Mesendoderm (in vitro differentiated cells): ENCODE measurements at regions not wholly inside any gene's neighbourhood (a gene's known extent, or its start where the extent isn't known, plus 50 kb on each side); places are given as distances from the start of the nearest gene placed in this dataset.

Experiments
- DNase-seq: peaks from one replicate; pipeline ENCODE4 v3.0.0; 2013
- H2AK5ac ChIP-seq: 2 replicates; pipeline ENCODE4 v1.6.1; 2013; ENCODE audit warnings: low read length, inconsistent platforms
- H2BK120ac ChIP-seq: 2 replicates; pipeline ENCODE4 v1.6.1; 2013; ENCODE audit warnings: low read depth, mild to moderate bottlenecking, low read length, moderate library complexity, mixed read lengths
- H2BK15ac ChIP-seq: replicated peaks from 2 replicates; pipeline ENCODE4 v1.6.1; 2013; ENCODE audit warnings: low read depth, mild to moderate bottlenecking, moderate library complexity
- H2BK5ac ChIP-seq: 2 replicates; pipeline ENCODE4 v1.6.1; 2013; ENCODE audit warnings: low read length, inconsistent platforms
- H3K18ac ChIP-seq: 2 replicates; pipeline ENCODE4 v1.6.1; 2013; ENCODE audit warnings: mild to moderate bottlenecking, low read length, mixed read lengths
- H3K23ac ChIP-seq: one replicate; pipeline ENCODE4 v1.6.1; 2013; ENCODE audit warnings: low read length
- H3K27ac ChIP-seq: 2 replicates; pipeline ENCODE4 v1.5.1; 2013; ENCODE audit warnings: low read depth, mild to moderate bottlenecking, inconsistent platforms, low read length, moderate library complexity
- H3K27me3 ChIP-seq: 2 replicates; pipeline ENCODE4 v1.6.1; 2013; ENCODE audit warnings: low read length, control low read depth, mild to moderate bottlenecking, inconsistent platforms; ENCODE audit not compliant: insufficient read depth, poor library complexity
- H3K36me3 ChIP-seq: 2 replicates; pipeline ENCODE4 v1.6.1; 2013; ENCODE audit warnings: low read length, inconsistent platforms; ENCODE audit not compliant: control insufficient read depth, insufficient read depth
- H3K4ac ChIP-seq: one replicate; pipeline ENCODE4 v1.6.1; 2013; ENCODE audit warnings: low read depth, mild to moderate bottlenecking, low read length, moderate library complexity
- H3K4me1 ChIP-seq: 2 replicates; pipeline ENCODE4 v1.6.1; 2013; ENCODE audit warnings: low read depth, low read length, inconsistent platforms; ENCODE audit not compliant: control insufficient read depth
- H3K4me2 ChIP-seq: 2 replicates; pipeline ENCODE4 v1.6.1; 2013; ENCODE audit warnings: low read length
- H3K4me3 ChIP-seq: 2 replicates; pipeline ENCODE4 v1.5.1; 2013; ENCODE audit warnings: mild to moderate bottlenecking, low read length
- H3K56ac ChIP-seq: one replicate; pipeline ENCODE4 v1.6.1; 2013; ENCODE audit warnings: low read length
- H3K79me1 ChIP-seq: 2 replicates; pipeline ENCODE4 v1.6.1; 2013; ENCODE audit warnings: low read length, inconsistent platforms
- H3K79me2 ChIP-seq: 2 replicates; pipeline ENCODE4 v1.6.1; 2013; ENCODE audit warnings: mild to moderate bottlenecking, low read length; ENCODE audit not compliant: control insufficient read depth, insufficient read depth
- H3K9ac ChIP-seq: 2 replicates; pipeline ENCODE4 v1.6.1; 2013; ENCODE audit warnings: low read length, inconsistent platforms
- H4K5ac ChIP-seq: one replicate; pipeline ENCODE4 v1.6.1; 2013; ENCODE audit warnings: low read length
- H4K8ac ChIP-seq: one replicate; pipeline ENCODE4 v1.6.1; 2013; ENCODE audit warnings: low read depth, mild to moderate bottlenecking, control low read depth, low read length, moderate library complexity
- WGBS: extraction: QIAGEN DNeasy Blood & Tissue Kit; methylation state at CpG from one replicate; pipeline ENCODE4 v1.1.7; 2013; ENCODE audit warnings: low lambda C conversion rate, missing lambda C conversion rate; ENCODE audit not compliant: insufficient coverage; ENCODE audit errors: extremely low coverage; 5-methylcytosine and 5-hydroxymethylcytosine counted together

DNA sequence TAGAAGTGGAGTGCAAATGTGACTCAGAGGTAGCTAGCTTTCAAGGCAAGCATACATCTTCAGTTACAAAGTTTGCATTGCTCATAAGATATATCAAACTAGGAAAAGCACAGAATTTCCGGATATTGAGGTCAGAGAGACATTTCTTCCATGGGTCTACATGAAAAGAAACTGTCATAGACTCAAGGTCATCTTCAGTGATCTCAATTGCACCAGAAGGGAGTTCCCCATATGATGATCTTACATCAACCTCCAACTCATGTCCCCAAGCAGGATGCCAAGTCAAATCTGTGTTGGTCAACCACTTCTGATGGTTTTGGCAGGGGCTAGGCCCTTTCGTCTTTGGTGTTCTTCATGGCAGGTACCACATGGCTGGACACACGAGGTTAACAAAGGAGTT lies 459.9 kb upstream of the MAF start:
- WGBS: no CpG with 5 or more reads among the region's 3 CpGs
- Histone ChIP-seq H3K36me3 (no peaks in the 10 kb centered on the region), H3K4me2 (no peak overlapping the region), H2AK5ac (no peak overlapping the region), H3K4ac (no peak overlapping the region), H2BK120ac (no peak overlapping the region), H3K27ac (no peak overlapping the region), H3K79me2 (no peaks in the 10 kb centered on the region), H3K4me1 (peaks cover 2% of the 10 kb centered on the region), H3K18ac (no peak overlapping the region), H3K79me1 (no peaks in the 10 kb centered on the region), H3K4me3 (no peak overlapping the region), H3K56ac (no peak overlapping the region), H2BK5ac (no peak overlapping the region), H4K5ac (no peak overlapping the region), H3K27me3 (no peaks in the 10 kb centered on the region), H3K23ac (no peak overlapping the region), H4K8ac (no peak overlapping the region), H2BK15ac (no peak overlapping the region), H3K9ac (no peak overlapping the region)
- DNase-seq: no peak

DNA sequence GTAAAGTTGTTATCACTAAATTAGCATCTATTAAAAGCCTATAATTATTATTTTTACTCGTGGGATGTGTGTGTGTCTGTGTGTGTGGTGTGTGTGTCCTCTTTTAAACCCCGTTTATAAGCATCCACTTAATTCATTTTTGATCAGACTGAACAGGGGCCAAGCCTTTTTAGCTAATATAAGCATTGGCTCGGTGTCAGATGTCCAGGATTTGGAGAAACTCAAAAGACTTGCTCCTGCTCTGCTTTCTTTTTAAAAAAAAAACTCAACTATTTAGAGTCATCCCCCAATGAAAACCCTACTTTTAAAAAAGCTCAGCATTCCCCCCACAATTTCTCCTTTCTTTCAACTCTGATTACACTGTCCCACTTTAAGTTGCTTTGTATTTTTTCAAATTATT lies 459.3 kb upstream of the MAF start:
- Histone ChIP-seq H3K56ac (no peak overlapping the region), H2BK5ac (no peak overlapping the region), H3K4me3 (no peak overlapping the region), H3K79me1 (no peaks in the 10 kb centered on the region), H3K9ac (no peak overlapping the region), H3K36me3 (no peaks in the 10 kb centered on the region), H2BK15ac (no peak overlapping the region), H3K4me1 (peaks cover 2% of the 10 kb centered on the region), H3K27me3 (no peaks in the 10 kb centered on the region), H3K4me2 (no peak overlapping the region), H2AK5ac (no peak overlapping the region), H4K8ac (no peak overlapping the region), H3K4ac (no peak overlapping the region), H3K18ac (no peak overlapping the region), H4K5ac (no peak overlapping the region), H3K27ac (no peak overlapping the region), H2BK120ac (no peak overlapping the region), H3K79me2 (no peaks in the 10 kb centered on the region), H3K23ac (no peak overlapping the region)
- DNase-seq: no peak
- WGBS: no CpG with 5 or more reads among the region's 3 CpGs

DNA sequence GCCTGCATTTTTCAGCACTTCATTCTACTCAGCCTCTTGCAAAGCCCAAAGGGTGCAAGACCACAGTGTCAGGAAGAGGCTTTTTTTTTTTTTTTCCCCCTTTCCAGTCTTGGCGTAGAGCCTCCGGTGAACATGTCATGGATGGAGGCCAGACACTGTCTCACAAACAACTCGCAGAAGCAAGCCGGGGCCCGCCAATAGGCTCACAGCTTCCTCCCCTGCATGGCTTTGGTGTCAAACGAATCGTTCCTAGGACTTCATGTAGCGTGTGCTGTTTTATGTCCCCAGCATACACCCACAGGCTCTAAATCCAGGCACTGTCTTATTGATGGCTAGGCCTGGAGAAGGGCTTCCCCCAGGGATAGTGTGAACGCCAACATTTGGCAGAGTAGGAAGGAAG lies 457.7 kb upstream of the MAF start:
- no peak overlapping the region for H3K4ac ChIP-seq
- peaks cover 2% of the 10 kb centered on the region for H3K4me1 ChIP-seq
- DNase-seq: no peak
- H3K4me3 ChIP-seq: no peak overlapping the region
- no peaks in the 10 kb centered on the region for H3K27me3 ChIP-seq
- H2BK120ac ChIP-seq: no peak overlapping the region
- H3K18ac ChIP-seq: no peak overlapping the region
- H4K8ac ChIP-seq: no peak overlapping the region
- no peaks in the 10 kb centered on the region for H3K79me1 ChIP-seq
- no peaks in the 10 kb centered on the region for H3K79me2 ChIP-seq
- WGBS: no CpG with 5 or more reads among the region's 9 CpGs
- no peak overlapping the region for H3K23ac ChIP-seq
- H3K4me2 ChIP-seq: no peak overlapping the region
- no peak overlapping the region for H2BK15ac ChIP-seq
- no peak overlapping the region for H3K27ac ChIP-seq
- no peak overlapping the region for H2AK5ac ChIP-seq
- H3K9ac ChIP-seq: no peak overlapping the region
- no peaks in the 10 kb centered on the region for H3K36me3 ChIP-seq
- H3K56ac ChIP-seq: no peak overlapping the region
- no peak overlapping the region for H4K5ac ChIP-seq
- no peak overlapping the region for H2BK5ac ChIP-seq

DNA sequence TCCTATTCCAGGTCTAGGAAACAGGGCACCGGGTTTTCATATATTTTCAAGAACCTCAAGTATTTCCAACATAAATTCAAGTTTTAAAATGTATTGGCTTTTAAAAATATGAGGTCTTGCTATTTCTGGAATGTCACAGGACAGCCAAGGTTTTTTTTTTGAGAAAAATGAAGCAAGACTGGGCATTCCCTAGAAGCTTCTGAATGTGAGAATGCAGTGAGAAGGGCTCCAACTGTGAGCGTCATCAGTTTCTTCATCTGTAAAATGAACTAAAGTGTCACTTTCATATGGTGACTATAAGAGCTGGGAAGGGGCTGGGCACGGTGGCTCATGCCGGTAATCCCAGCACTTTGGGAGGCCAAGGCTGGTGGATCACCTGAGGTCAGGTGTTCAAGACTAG lies 455.8 kb upstream of the MAF start:
- Histone ChIP-seq H3K9ac (no peak overlapping the region), H2BK120ac (no peak overlapping the region), H3K27ac (no peak overlapping the region), H4K5ac (no peak overlapping the region), H3K18ac (no peak overlapping the region), H3K4me1 (no peaks in the 10 kb centered on the region), H3K79me1 (no peaks in the 10 kb centered on the region), H2AK5ac (no peak overlapping the region), H3K36me3 (no peaks in the 10 kb centered on the region), H4K8ac (no peak overlapping the region), H2BK15ac (no peak overlapping the region), H2BK5ac (no peak overlapping the region), H3K79me2 (no peaks in the 10 kb centered on the region), H3K4me2 (no peak overlapping the region), H3K23ac (no peak overlapping the region), H3K4ac (no peak overlapping the region), H3K56ac (no peak overlapping the region), H3K27me3 (no peaks in the 10 kb centered on the region), H3K4me3 (no peak overlapping the region)
- WGBS: no CpG with 5 or more reads among the region's 4 CpGs
- peak; percentile 11 for DNase-seq

DNA sequence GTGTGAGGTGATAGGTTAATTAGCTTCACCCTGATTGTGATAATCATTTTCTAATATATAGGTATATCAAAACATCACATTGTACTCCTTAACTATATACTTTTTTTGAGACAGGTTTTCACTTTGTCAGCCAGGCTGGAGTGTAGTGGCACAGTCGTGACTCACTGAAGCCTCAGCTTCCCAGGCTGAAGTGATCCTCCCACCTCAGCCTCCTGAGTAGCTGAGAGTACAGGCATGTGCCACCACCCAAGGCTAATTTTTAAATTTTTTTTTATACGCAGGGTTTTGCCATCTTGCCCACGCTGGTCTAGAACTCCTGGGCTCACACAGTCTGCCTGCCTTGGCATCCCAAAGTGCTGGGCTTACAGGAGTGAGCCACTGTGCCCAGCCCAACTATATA lies 455.3 kb upstream of the MAF start:
- H3K4me3 ChIP-seq: no peak overlapping the region
- H3K36me3 ChIP-seq: no peaks in the 10 kb centered on the region
- no peak overlapping the region for H3K4me2 ChIP-seq
- H4K5ac ChIP-seq: no peak overlapping the region
- H4K8ac ChIP-seq: no peak overlapping the region
- no peak overlapping the region for H2AK5ac ChIP-seq
- no peak overlapping the region for H3K23ac ChIP-seq
- H3K9ac ChIP-seq: no peak overlapping the region
- no peak for DNase-seq
- H2BK15ac ChIP-seq: no peak overlapping the region
- no peaks in the 10 kb centered on the region for H3K27me3 ChIP-seq
- no peak overlapping the region for H3K18ac ChIP-seq
- H3K56ac ChIP-seq: no peak overlapping the region
- H3K27ac ChIP-seq: no peak overlapping the region
- no peak overlapping the region for H2BK5ac ChIP-seq
- H3K4me1 ChIP-seq: no peaks in the 10 kb centered on the region
- H3K79me1 ChIP-seq: no peaks in the 10 kb centered on the region
- peak overlapping the region; percentile 40 for H2BK120ac ChIP-seq
- H3K79me2 ChIP-seq: no peaks in the 10 kb centered on the region
- WGBS: no CpG with 5 or more reads among the region's 3 CpGs
- no peak overlapping the region for H3K4ac ChIP-seq

DNA sequence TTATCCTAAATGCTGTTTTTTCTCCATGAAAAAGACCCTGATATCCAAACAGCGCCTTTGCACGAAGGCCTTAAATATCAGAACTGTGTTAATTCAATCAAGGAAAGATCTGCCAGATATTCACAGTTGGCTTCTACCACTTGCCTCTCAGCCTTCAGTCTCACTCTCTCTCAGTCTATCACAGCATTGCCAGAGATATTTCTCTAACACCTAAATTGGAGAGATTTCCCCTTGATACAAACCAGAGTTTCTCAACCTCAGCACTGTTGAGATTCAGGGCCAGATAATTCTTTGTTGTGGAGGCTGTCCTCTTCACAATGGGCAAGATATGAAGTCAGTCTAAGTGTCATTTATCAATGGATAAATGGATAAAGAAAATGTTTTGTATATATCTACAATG lies 454.1 kb upstream of the MAF start:
- Histone ChIP-seq H3K56ac (no peak overlapping the region), H3K23ac (no peak overlapping the region), H4K5ac (no peak overlapping the region), H2AK5ac (no peak overlapping the region), H2BK120ac (no peak overlapping the region), H3K79me1 (no peaks in the 10 kb centered on the region), H2BK5ac (no peak overlapping the region), H2BK15ac (no peak overlapping the region), H3K27ac (no peak overlapping the region), H3K4me1 (no peaks in the 10 kb centered on the region), H3K79me2 (no peaks in the 10 kb centered on the region), H3K18ac (no peak overlapping the region), H3K36me3 (no peaks in the 10 kb centered on the region), H3K27me3 (no peaks in the 10 kb centered on the region), H3K9ac (no peak overlapping the region), H3K4me2 (no peak overlapping the region), H3K4ac (no peak overlapping the region), H4K8ac (no peak overlapping the region), H3K4me3 (no peak overlapping the region)
- DNase-seq: peak; percentile 66
- no CpG with 5 or more reads among the region's 2 CpGs for WGBS
